MM.1S (cell line): ENCODE measurements at regions not wholly inside any gene's neighbourhood (a gene's known extent, or its start where the extent isn't known, plus 50 kb on each side); places are given as distances from the start of the nearest gene placed in this dataset.

Experiments used
- DNase-seq: peaks from one replicate; pipeline ENCODE4 v3.0.0-alpha.2; 2015
- H2AFZ ChIP-seq: fragments of 300-600 bp; sonication (generic); 2 replicates; pipeline ENCODE4 v1.6.0; 2016; ENCODE audit warnings: antibody characterized with exemption, low read length
- H3F3A ChIP-seq: fragments of 300-600 bp; sonication (generic); 2 replicates; pipeline ENCODE4 v1.6.1; 2016; ENCODE audit warnings: mild to moderate bottlenecking, antibody characterized with exemption, low read length, moderate library complexity, mixed read lengths; ENCODE audit not compliant: insufficient read depth
- H3K27ac ChIP-seq: fragments of 300-600 bp; sonication (generic); 2 replicates; pipeline ENCODE4 v1.5.1; 2016; ENCODE audit warnings: mild to moderate bottlenecking, low read length
- H3K27me3 ChIP-seq: fragments of 300-600 bp; sonication (generic); replicated peaks from 2 replicates; pipeline ENCODE4 v1.6.0; 2016; ENCODE audit warnings: low read length; ENCODE audit not compliant: insufficient read depth
- H3K36me3 ChIP-seq: fragments of 300-600 bp; sonication (generic); replicated peaks from 2 replicates; pipeline ENCODE4 v1.6.1; 2016; ENCODE audit warnings: mild to moderate bottlenecking, low read length, mixed read lengths; ENCODE audit not compliant: insufficient read depth
- H3K4me1 ChIP-seq: fragments of 300-600 bp; sonication (generic); 2 replicates; pipeline ENCODE4 v1.6.1; 2016; ENCODE audit warnings: low read length, mixed read lengths
- H3K4me2 ChIP-seq: fragments of 300-600 bp; sonication (generic); 2 replicates; pipeline ENCODE4 v1.6.0; 2016; ENCODE audit warnings: low read depth, low read length
- H3K4me3 ChIP-seq: fragments of 300-600 bp; sonication (generic); 2 replicates; pipeline ENCODE4 v1.5.1; 2016; ENCODE audit warnings: low read length, mixed read lengths
- H3K79me2 ChIP-seq: fragments of 300-600 bp; sonication (generic); 2 replicates; pipeline ENCODE4 v1.6.1; 2016; ENCODE audit warnings: mixed run types, low read length, mixed read lengths
- H3K9ac ChIP-seq: fragments of 300-600 bp; sonication (generic); 2 replicates; pipeline ENCODE4 v1.6.1; 2016; ENCODE audit warnings: low read length, mixed read lengths
- H3K9me2 ChIP-seq: fragments of 300-600 bp; sonication (generic); replicated peaks from 2 replicates; pipeline ENCODE4 v1.6.1; 2016; ENCODE audit warnings: mild to moderate bottlenecking, low read length, mixed read lengths; ENCODE audit not compliant: insufficient read depth
- H3K9me3 ChIP-seq: fragments of 300-600 bp; sonication (generic); replicated peaks from 2 replicates; pipeline ENCODE4 v1.6.1; 2016; ENCODE audit warnings: mild to moderate bottlenecking, low read length, mixed read lengths; ENCODE audit not compliant: insufficient read depth
- H4K20me1 ChIP-seq: fragments of 300-600 bp; sonication (generic); 2 replicates; pipeline ENCODE4 v1.6.1; 2016; ENCODE audit warnings: mild to moderate bottlenecking, low read length, moderate library complexity, mixed read lengths; ENCODE audit not compliant: insufficient read depth
- CTCF ChIP-seq: fragments of 300-600 bp; sonication (generic); IDR thresholded peaks from 2 replicates; pipeline ENCODE4 v1.5.1; 2016; ENCODE audit warnings: antibody characterized with exemption, low read length, mixed read lengths
- EZH2 ChIP-seq: fragments of 300-600 bp; sonication (generic); optimal IDR thresholded peaks from 2 replicates; pipeline ENCODE3; 2017; ENCODE audit warnings: low read depth, mild to moderate bottlenecking, antibody characterized with exemption, low read length, mixed read lengths
- EZH2phosphoT487 ChIP-seq: fragments of 300-600 bp; sonication (generic); IDR thresholded peaks from 2 replicates; pipeline ENCODE4 v1.6.1; 2018; ENCODE audit warnings: antibody characterized with exemption, low read length

- H3K9me2 ChIP-seq: no peaks in the 10 kb centered on the region
- H3K9ac ChIP-seq: no peak overlapping the region
- H3K79me2 ChIP-seq: no peaks in the 10 kb centered on the region
- H3K36me3 ChIP-seq: no peaks in the 10 kb centered on the region
- H3K9me3 ChIP-seq: no peaks in the 10 kb centered on the region
- H2AFZ ChIP-seq: no peak overlapping the region
- no peaks in the 10 kb centered on the region for H3K4me1 ChIP-seq
- no peak overlapping the region for H3K4me3 ChIP-seq
- no peaks in the 10 kb centered on the region for H3F3A ChIP-seq
- no peaks in the 10 kb centered on the region for H3K27me3 ChIP-seq
- no peak overlapping the region for H3K27ac ChIP-seq
- no peak for DNase-seq
- TF ChIP-seq EZH2: no peak
- no peak overlapping the region for H3K4me2 ChIP-seq
- H4K20me1 ChIP-seq: no peaks in the 10 kb centered on the region
Measured at GRCh38 chr10:78781251-78781913, 287.4 kb upstream of the ZMIZ1 start.

- Histone ChIP-seq H3K79me2 (no peaks in the 10 kb centered on the region), H3K4me2 (no peak overlapping the region), H3F3A (no peaks in the 10 kb centered on the region), H3K9me2 (no peaks in the 10 kb centered on the region), H3K27ac (no peak overlapping the region), H3K36me3 (no peaks in the 10 kb centered on the region), H3K9ac (no peak overlapping the region), H2AFZ (no peak overlapping the region), H4K20me1 (no peaks in the 10 kb centered on the region), H3K4me1 (no peaks in the 10 kb centered on the region), H3K9me3 (no peaks in the 10 kb centered on the region), H3K27me3 (no peaks in the 10 kb centered on the region), H3K4me3 (no peak overlapping the region)
- TF ChIP-seq EZH2phosphoT487 (no peak), EZH2 (no peak), CTCF (no peak)
- no peak for DNase-seq
Measured at GRCh38 chr10:78781991-78782390, 286.8 kb upstream of the ZMIZ1 start.

GRCh38 chr10:78782441-78782840 is 286.3 kb upstream of the ZMIZ1 start:
- no peaks in the 10 kb centered on the region for H3K9me3 ChIP-seq
- no peaks in the 10 kb centered on the region for H3K79me2 ChIP-seq
- H2AFZ ChIP-seq: no peak overlapping the region

More at GRCh38 chr10:78782441-78782840, 286.3 kb upstream of the ZMIZ1 start:
- no peaks in the 10 kb centered on the region for H3K9me2 ChIP-seq
- H3F3A ChIP-seq: no peaks in the 10 kb centered on the region
- H3K4me1 ChIP-seq: no peaks in the 10 kb centered on the region
- no peaks in the 10 kb centered on the region for H3K27me3 ChIP-seq
- no peak overlapping the region for H3K4me3 ChIP-seq
- H3K9ac ChIP-seq: no peak overlapping the region
- no peak overlapping the region for H3K4me2 ChIP-seq
- DNase-seq: no peak
- TF ChIP-seq EZH2: no peak
- no peak for TF ChIP-seq CTCF
- TF ChIP-seq EZH2phosphoT487: no peak
- H3K27ac ChIP-seq: no peak overlapping the region
- no peaks in the 10 kb centered on the region for H3K36me3 ChIP-seq
- no peaks in the 10 kb centered on the region for H4K20me1 ChIP-seq
